ENCODE measurements at regions not wholly inside any gene's neighbourhood (a gene's known extent, or its start where the extent isn't known, plus 50 kb on each side); places are given as distances from the start of the nearest gene placed in this dataset.

DNA sequence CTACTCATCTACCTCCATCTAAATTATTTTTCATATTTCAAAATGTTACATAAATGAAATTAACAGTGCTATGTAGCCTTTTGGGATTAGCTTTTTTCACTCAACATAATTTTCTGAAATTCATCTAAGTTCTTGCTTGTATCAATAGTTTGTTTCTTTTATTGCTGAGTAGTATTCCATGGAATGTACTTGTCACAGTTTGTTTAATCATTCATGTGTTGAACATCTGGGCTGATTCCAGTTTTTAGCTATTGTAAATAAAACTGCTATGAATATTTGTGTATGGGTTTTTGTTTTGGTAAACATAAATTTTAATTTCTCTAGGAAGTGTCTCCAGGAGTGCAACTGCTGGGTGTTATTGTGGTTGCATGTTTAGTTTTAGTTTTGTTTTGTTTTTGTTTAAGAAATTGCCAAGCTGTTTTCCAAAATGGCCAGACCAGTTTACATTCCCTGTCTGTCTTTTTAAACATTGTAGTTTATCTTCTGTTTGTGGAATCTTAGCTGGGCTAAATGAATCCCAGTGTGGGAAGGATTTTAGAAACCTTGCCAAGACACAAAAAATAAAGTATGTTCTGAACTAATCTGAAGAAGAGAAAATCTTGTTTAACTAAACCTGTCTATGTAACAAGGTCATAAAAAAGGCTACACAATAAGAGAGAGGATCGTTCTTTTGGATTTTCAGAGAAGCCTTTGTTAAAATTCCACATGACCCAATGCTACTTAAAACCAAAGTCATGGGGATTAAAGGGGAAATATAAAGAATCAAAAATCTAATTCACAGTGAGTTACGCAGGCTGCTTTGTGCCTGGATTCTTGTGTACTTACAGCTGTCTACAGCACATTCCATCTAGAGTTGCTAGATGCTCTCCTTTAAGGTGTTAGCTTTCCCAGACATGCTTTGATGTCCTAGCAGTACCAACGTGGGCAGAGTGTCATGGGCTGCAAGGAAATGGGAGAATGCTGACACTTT lies 129.2 kb upstream of the SUCLG2 start:
- H3K9me2 ChIP-seq (ENCODE audit: low read depth, low read length): no peaks in the 10 kb centered on the region
- no peak overlapping the region for H3K9ac ChIP-seq (ENCODE audit: low read length)
- no peaks in the 10 kb centered on the region for H3F3A ChIP-seq (ENCODE audit: insufficient read depth, low read length)
- H3K4me1 ChIP-seq (ENCODE audit: insufficient read depth, low read length, severe bottlenecking): no peaks in the 10 kb centered on the region
- no peaks in the 10 kb centered on the region for H3K36me3 ChIP-seq (ENCODE audit: insufficient read depth, low read length)
- H3K27me3 ChIP-seq (ENCODE audit: insufficient read depth, low read length): no peaks in the 10 kb centered on the region
- H2AFZ ChIP-seq (ENCODE audit: low read length): no peak overlapping the region
- TF ChIP-seq CTCF (IDR thresholded peaks at IDR 0.05; ENCODE audit: low read length) (no peak), EZH2 (IDR thresholded peaks at IDR 0.05; ENCODE audit: borderline replicate concordance, low read length) (no peak)
- H4K20me1 ChIP-seq (ENCODE audit: insufficient read depth, low read length): no peaks in the 10 kb centered on the region
- no peak overlapping the region for H3K4me2 ChIP-seq (ENCODE audit: low read length)
- no peaks in the 10 kb centered on the region for H3K79me2 ChIP-seq (ENCODE audit: insufficient read depth, low read length)
- H3K9me3 ChIP-seq (ENCODE audit: low read length): no peaks in the 10 kb centered on the region
- no peak overlapping the region for H3K4me3 ChIP-seq (ENCODE audit: low read depth, low read length, poor library complexity, severe bottlenecking)
- H3K27ac ChIP-seq (ENCODE audit: low read depth, low read length, poor library complexity, severe bottlenecking): no peak overlapping the region

GRCh38 chr3:67781871-67782270 lies 127.5 kb upstream of the SUCLG2 start:
- H3K4me3 ChIP-seq (ENCODE audit: low read depth, low read length, poor library complexity, severe bottlenecking): no peak overlapping the region
- no peaks in the 10 kb centered on the region for H4K20me1 ChIP-seq (ENCODE audit: insufficient read depth, low read length)
- H3K9me3 ChIP-seq (ENCODE audit: low read length): no peaks in the 10 kb centered on the region
- H3F3A ChIP-seq (ENCODE audit: insufficient read depth, low read length): no peaks in the 10 kb centered on the region
- H3K4me2 ChIP-seq (ENCODE audit: low read length): no peak overlapping the region
- no peaks in the 10 kb centered on the region for H3K36me3 ChIP-seq (ENCODE audit: insufficient read depth, low read length)
- H3K9ac ChIP-seq (ENCODE audit: low read length): no peak overlapping the region
- H2AFZ ChIP-seq (ENCODE audit: low read length): no peak overlapping the region
- no peak overlapping the region for H3K27ac ChIP-seq (ENCODE audit: low read depth, low read length, poor library complexity, severe bottlenecking)
- H3K9me2 ChIP-seq (ENCODE audit: low read depth, low read length): no peaks in the 10 kb centered on the region
- H3K4me1 ChIP-seq (ENCODE audit: insufficient read depth, low read length, severe bottlenecking): no peaks in the 10 kb centered on the region
- H3K79me2 ChIP-seq (ENCODE audit: insufficient read depth, low read length): no peaks in the 10 kb centered on the region
- TF ChIP-seq CTCF (IDR thresholded peaks at IDR 0.05; ENCODE audit: low read length) (no peak), EZH2 (IDR thresholded peaks at IDR 0.05; ENCODE audit: borderline replicate concordance, low read length) (no peak)
- H3K27me3 ChIP-seq (ENCODE audit: insufficient read depth, low read length): no peaks in the 10 kb centered on the region

DNA sequence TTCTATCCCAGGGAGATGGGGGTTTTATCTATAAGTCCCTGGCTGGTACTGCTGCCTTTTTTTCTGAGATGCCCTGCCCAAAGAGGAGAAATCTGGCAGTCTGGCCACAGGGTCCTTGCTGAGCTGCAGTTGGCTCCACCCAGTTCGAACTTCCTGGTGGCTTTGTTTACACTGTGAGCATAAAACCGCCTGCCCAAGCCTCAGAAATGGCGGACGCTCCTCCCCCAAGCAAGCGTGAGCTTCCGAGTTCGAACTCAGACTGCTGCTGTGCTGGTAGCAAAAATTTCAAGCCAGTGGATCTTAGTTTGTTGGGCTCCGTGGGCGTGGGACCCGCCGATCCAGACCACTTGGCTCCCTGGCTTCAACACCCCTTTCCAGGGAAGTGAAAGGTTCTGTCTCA lies 126.8 kb upstream of the SUCLG2 start:
- H3K36me3 ChIP-seq (ENCODE audit: insufficient read depth, low read length): no peaks in the 10 kb centered on the region
- H3K79me2 ChIP-seq (ENCODE audit: insufficient read depth, low read length): no peaks in the 10 kb centered on the region
- H3K4me1 ChIP-seq (ENCODE audit: insufficient read depth, low read length, severe bottlenecking): no peaks in the 10 kb centered on the region
- H3K27me3 ChIP-seq (ENCODE audit: insufficient read depth, low read length): no peaks in the 10 kb centered on the region
- H3K9me2 ChIP-seq (ENCODE audit: low read depth, low read length): no peaks in the 10 kb centered on the region
- TF ChIP-seq EZH2 (IDR thresholded peaks at IDR 0.05; ENCODE audit: borderline replicate concordance, low read length): no peak
- no peak for TF ChIP-seq CTCF (IDR thresholded peaks at IDR 0.05; ENCODE audit: low read length)
- no peak overlapping the region for H3K4me3 ChIP-seq (ENCODE audit: low read depth, low read length, poor library complexity, severe bottlenecking)
- H3K9ac ChIP-seq (ENCODE audit: low read length): no peak overlapping the region
- no peak overlapping the region for H3K4me2 ChIP-seq (ENCODE audit: low read length)
- no peak overlapping the region for H2AFZ ChIP-seq (ENCODE audit: low read length)
- H4K20me1 ChIP-seq (ENCODE audit: insufficient read depth, low read length): no peaks in the 10 kb centered on the region
- H3K27ac ChIP-seq (ENCODE audit: low read depth, low read length, poor library complexity, severe bottlenecking): no peak overlapping the region
- no peaks in the 10 kb centered on the region for H3K9me3 ChIP-seq (ENCODE audit: low read length)
- H3F3A ChIP-seq (ENCODE audit: insufficient read depth, low read length): no peaks in the 10 kb centered on the region

Measured in OCI-LY1 (cell line).